ENCODE measurements at regions not wholly inside any gene's neighbourhood (a gene's known extent, or its start where the extent isn't known, plus 50 kb on each side); places are given as distances from the start of the nearest gene placed in this dataset.

DNA sequence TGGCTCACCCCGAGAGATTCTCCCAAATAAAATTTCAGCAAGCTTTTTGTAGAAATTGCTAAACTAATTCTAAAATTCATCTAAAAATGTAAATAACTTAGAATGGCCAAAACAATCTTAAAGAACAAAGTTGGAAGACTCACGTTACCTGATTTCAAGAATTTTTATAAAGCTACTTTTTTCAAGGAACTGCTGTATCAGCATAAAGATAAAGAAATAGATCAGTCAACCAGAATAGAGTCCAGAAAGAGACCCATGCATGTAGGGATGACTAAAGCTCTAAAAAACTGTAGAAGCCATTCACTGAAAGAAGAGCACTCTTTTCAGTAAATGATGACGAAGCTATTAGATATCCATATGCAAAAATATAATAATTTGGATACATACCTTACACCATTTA lies 652.1 kb downstream of the TBC1D32 start:
- no peak for TF ChIP-seq POLR2AphosphoS5 (IDR thresholded peaks at IDR 0.05)
- TF ChIP-seq, protein P1, sequence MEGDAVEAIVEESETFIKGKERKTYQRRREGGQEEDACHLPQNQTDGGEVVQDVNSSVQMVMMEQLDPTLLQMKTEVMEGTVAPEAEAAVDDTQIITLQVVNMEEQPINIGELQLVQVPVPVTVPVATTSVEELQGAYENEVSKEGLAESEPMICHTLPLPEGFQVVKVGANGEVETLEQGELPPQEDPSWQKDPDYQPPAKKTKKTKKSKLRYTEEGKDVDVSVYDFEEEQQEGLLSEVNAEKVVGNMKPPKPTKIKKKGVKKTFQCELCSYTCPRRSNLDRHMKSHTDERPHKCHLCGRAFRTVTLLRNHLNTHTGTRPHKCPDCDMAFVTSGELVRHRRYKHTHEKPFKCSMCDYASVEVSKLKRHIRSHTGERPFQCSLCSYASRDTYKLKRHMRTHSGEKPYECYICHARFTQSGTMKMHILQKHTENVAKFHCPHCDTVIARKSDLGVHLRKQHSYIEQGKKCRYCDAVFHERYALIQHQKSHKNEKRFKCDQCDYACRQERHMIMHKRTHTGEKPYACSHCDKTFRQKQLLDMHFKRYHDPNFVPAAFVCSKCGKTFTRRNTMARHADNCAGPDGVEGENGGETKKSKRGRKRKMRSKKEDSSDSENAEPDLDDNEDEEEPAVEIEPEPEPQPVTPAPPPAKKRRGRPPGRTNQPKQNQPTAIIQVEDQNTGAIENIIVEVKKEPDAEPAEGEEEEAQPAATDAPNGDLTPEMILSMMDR (IDR thresholded peaks at IDR 0.05), result no peak
- no peak for TF ChIP-seq EP300 (IDR thresholded peaks at IDR 0.05)

Measured in sigmoid colon (tissue), 4 donors.